ENCODE measurements at regions not wholly inside any gene's neighbourhood (a gene's known extent, or its start where the extent isn't known, plus 50 kb on each side); places are given as distances from the start of the nearest gene placed in this dataset.

- TF ChIP-seq CTCF (IDR thresholded peaks at IDR 0.05) (no peak), POLR2A (IDR thresholded peaks at IDR 0.05) (no peak)
Observed at GRCh38 chr13:33518452-33518851, 232.9 kb upstream of the STARD13 start.
